ENCODE measurements at regions not wholly inside any gene's neighbourhood (a gene's known extent, or its start where the extent isn't known, plus 50 kb on each side); places are given as distances from the start of the nearest gene placed in this dataset.

- FAIRE-seq (no peak), ATAC-seq (no peak), DNase-seq (ENCODE audit: extremely low read depth in 1 of 4, low spot score in 3 of 4) (no peak)
- Histone ChIP-seq H3K4me1 (replicated peaks in 1 of 2; ENCODE audit: control insufficient read depth in 2 of 2, insufficient read depth in 2 of 2, low read length in 2 of 2) (no peaks in the 10 kb centered on the region), H3K9me3 (replicated peaks; ENCODE audit: control insufficient read depth, insufficient read depth, low read depth, low read length) (no peaks in the 10 kb centered on the region), H3K9ac (ENCODE audit: insufficient read depth in 1 of 2, low read depth in 2 of 2, low read length in 2 of 2) (no peak overlapping the region), H3K9me1 (ENCODE audit: control insufficient read depth, insufficient read depth, low read length) (no peaks in the 10 kb centered on the region), H3K4me2 (ENCODE audit: insufficient read depth, low read length) (no peak overlapping the region), H3K36me3 (ENCODE audit: control insufficient read depth, insufficient read depth, low read length) (no peaks in the 10 kb centered on the region), H3K27me3 (ENCODE audit: control insufficient read depth in 2 of 2, insufficient read depth in 2 of 2, low read length in 2 of 2) (no peaks in the 10 kb centered on the region), H2AFZ (ENCODE audit: low read depth, low read length) (no peak overlapping the region), H3K79me2 (ENCODE audit: control insufficient read depth, insufficient read depth, low read length) (no peaks in the 10 kb centered on the region), H3K4me3 (no peak overlapping the region), H4K20me1 (replicated peaks; ENCODE audit: control insufficient read depth, insufficient read depth, low read length) (no peaks in the 10 kb centered on the region), H3K27ac (ENCODE audit: extremely low read depth, low read depth, low read length) (no peak overlapping the region)
- ChIA-PET CTCF (ENCODE audit: low intra/inter-chr PET ratio) (no interaction called here), POLR2A (no interaction called here)
- 0% methylated on average over 2 of the region's 2 CpGs for WGBS (ENCODE audit: insufficient coverage, low coverage, missing lambda C conversion rate)
- intact Hi-C loops (cut with micrococcal nuclease) = no loop called here
- in situ Hi-C loops (cut with MboI) = loop anchor here (10.0 kb wide), 1 partner anchor 820 kb away; no protein-coding TSS in a partner anchor
- TF ChIP-seq FOXA1 (IDR thresholded peaks at IDR 0.05; ENCODE audit: borderline replicate concordance) (no peak), MCM7 (IDR thresholded peaks at IDR 0.05) (no peak), LARP7 (IDR thresholded peaks at IDR 0.05) (no peak), BRD9 (IDR thresholded peaks at IDR 0.05; ENCODE audit: low read depth, partially characterized antibody) (no peak)
- no TSS peak for BruUV-seq (replicated peaks)
Measured at GRCh38 chr4:12734586-12734985, 749.6 kb downstream of the RAB28 start.

GRCh38 chr4:12729384-12729783 lies 754.8 kb downstream of the RAB28 start:
- Histone ChIP-seq H3K9me1 (ENCODE audit: control insufficient read depth, insufficient read depth, low read length) (no peaks in the 10 kb centered on the region), H3K4me1 (replicated peaks in 1 of 2; ENCODE audit: control insufficient read depth in 2 of 2, insufficient read depth in 2 of 2, low read length in 2 of 2) (no peaks in the 10 kb centered on the region), H3K27ac (ENCODE audit: extremely low read depth, low read depth, low read length) (no peak overlapping the region), H3K79me2 (ENCODE audit: control insufficient read depth, insufficient read depth, low read length) (no peaks in the 10 kb centered on the region), H3K4me2 (ENCODE audit: insufficient read depth, low read length) (no peak overlapping the region), H3K9ac (ENCODE audit: insufficient read depth in 1 of 2, low read depth in 2 of 2, low read length in 2 of 2) (no peak overlapping the region), H4K20me1 (replicated peaks; ENCODE audit: control insufficient read depth, insufficient read depth, low read length) (no peaks in the 10 kb centered on the region), H2AFZ (ENCODE audit: low read depth, low read length) (no peak overlapping the region), H3K27me3 (ENCODE audit: control insufficient read depth in 2 of 2, insufficient read depth in 2 of 2, low read length in 2 of 2) (no peaks in the 10 kb centered on the region), H3K4me3 (no peak overlapping the region), H3K36me3 (ENCODE audit: control insufficient read depth, insufficient read depth, low read length) (no peaks in the 10 kb centered on the region), H3K9me3 (replicated peaks; ENCODE audit: control insufficient read depth, insufficient read depth, low read depth, low read length) (no peaks in the 10 kb centered on the region)
- POLR2A ChIA-PET = no interaction called here
- in situ Hi-C loops (cut with MboI) = no loop called here
- peak; percentile 76 for FAIRE-seq
- CTCF ChIA-PET (ENCODE audit: low intra/inter-chr PET ratio) = interaction anchor here (0.6 to 1.2 kb wide), 3 partner anchors 701 to 821 kb away, joined by 3 to 6 read pairs (median 3); no protein-coding TSS in a partner anchor
- DNase-seq (ENCODE audit: extremely low read depth in 1 of 4, low spot score in 3 of 4) = peak; percentile 6 to 47 (median 31)
- WGBS (ENCODE audit: insufficient coverage, low coverage, missing lambda C conversion rate) = 0% methylated on average over 1 of the region's 1 CpG
- intact Hi-C loops (cut with micrococcal nuclease) = loop anchor here (1.0 to 5.0 kb wide), 3 partner anchors 123 to 925 kb away; no protein-coding TSS in a partner anchor
- no TSS peak for BruUV-seq (replicated peaks)
- 0 out of 3 replicates have a peak, but pooled peaks have one; percentile 42 for ATAC-seq
- TF ChIP-seq HEY1 (CRISPR knock-in tag; IDR thresholded peaks at IDR 0.05; ENCODE audit: borderline replicate concordance) (no peak), DNMT1 (IDR thresholded peaks at IDR 0.05) (no peak), ZBTB49 (CRISPR knock-in tag; IDR thresholded peaks at IDR 0.05; ENCODE audit: borderline replicate concordance) (no peak), SMC3 (conservative IDR thresholded peaks at IDR 0.05; ENCODE audit: insufficient read depth, low read depth, low read length) (0 out of 2 replicates have a peak, but pooled peaks have one; percentile 34), ZFX (CRISPR knock-in tag; IDR thresholded peaks at IDR 0.05) (no peak)
- TF ChIP-seq, protein P1, sequence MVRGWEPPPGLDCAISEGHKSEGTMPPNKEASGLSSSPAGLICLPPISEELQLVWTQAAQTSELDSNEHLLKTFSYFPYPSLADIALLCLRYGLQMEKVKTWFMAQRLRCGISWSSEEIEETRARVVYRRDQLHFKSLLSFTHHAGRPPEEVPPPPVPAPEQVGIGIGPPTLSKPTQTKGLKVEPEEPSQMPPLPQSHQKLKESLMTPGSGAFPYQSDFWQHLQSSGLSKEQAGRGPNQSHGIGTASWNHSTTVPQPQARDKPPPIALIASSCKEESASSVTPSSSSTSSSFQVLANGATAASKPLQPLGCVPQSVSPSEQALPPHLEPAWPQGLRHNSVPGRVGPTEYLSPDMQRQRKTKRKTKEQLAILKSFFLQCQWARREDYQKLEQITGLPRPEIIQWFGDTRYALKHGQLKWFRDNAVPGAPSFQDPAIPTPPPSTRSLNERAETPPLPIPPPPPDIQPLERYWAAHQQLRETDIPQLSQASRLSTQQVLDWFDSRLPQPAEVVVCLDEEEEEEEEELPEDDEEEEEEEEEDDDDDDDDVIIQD (CRISPR knock-in tag; IDR thresholded peaks at IDR 0.05) = no peak
- TF ChIP-seq, protein P2, sequence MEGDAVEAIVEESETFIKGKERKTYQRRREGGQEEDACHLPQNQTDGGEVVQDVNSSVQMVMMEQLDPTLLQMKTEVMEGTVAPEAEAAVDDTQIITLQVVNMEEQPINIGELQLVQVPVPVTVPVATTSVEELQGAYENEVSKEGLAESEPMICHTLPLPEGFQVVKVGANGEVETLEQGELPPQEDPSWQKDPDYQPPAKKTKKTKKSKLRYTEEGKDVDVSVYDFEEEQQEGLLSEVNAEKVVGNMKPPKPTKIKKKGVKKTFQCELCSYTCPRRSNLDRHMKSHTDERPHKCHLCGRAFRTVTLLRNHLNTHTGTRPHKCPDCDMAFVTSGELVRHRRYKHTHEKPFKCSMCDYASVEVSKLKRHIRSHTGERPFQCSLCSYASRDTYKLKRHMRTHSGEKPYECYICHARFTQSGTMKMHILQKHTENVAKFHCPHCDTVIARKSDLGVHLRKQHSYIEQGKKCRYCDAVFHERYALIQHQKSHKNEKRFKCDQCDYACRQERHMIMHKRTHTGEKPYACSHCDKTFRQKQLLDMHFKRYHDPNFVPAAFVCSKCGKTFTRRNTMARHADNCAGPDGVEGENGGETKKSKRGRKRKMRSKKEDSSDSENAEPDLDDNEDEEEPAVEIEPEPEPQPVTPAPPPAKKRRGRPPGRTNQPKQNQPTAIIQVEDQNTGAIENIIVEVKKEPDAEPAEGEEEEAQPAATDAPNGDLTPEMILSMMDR (IDR thresholded peaks at IDR 0.05 in 2 of 3, conservative IDR thresholded peaks at IDR 0.05 in 1 of 3; ENCODE audit: insufficient read depth in 2 of 3, low read depth in 1 of 3, low read length in 3 of 3) = peak in 2 of 3 experiments; percentile 38 to 52; a peak in 4 of 6 replicates

Data from K562 (cell line).